Liver (tissue), 8 donors: ENCODE measurements at regions not wholly inside any gene's neighbourhood (a gene's known extent, or its start where the extent isn't known, plus 50 kb on each side); places are given as distances from the start of the nearest gene placed in this dataset.

ENCODE experiments used
- DNase-seq: peaks from one replicate; pipeline ENCODE4 v3.0.0-alpha.2; 2017; ENCODE audit warnings: low spot score
- H3K27ac ChIP-seq, 2 donors: one replicate each; pipeline ENCODE4 v1.7.0; 2013; ENCODE audit warnings: inconsistent platforms in 2 of 2, low read length in 2 of 2, control low read depth in 1 of 2, low read depth in 1 of 2, mild to moderate bottlenecking in 1 of 2
- H3K27me3 ChIP-seq, 4 donors: one replicate each; pipeline versions ENCODE4 v1.6.1 to v1.7.0; 2013; ENCODE audit warnings: low read length in 3 of 4, inconsistent platforms in 1 of 4, mild to moderate bottlenecking in 1 of 4, moderate library complexity in 1 of 4; ENCODE audit not compliant: control insufficient read depth in 4 of 4, insufficient read depth in 4 of 4
- H3K36me3 ChIP-seq, 4 donors: one replicate each; pipeline versions ENCODE4 v1.6.1 to v1.7.0; 2013; ENCODE audit warnings: low read length in 3 of 4, mild to moderate bottlenecking in 3 of 4, low read depth in 1 of 4, moderate library complexity in 1 of 4; ENCODE audit not compliant: control insufficient read depth in 4 of 4, insufficient read depth in 3 of 4
- H3K4me1 ChIP-seq, 4 donors: one replicate each; pipeline versions ENCODE4 v1.6.1 to v1.7.0; 2013; ENCODE audit warnings: low read length in 3 of 4, mild to moderate bottlenecking in 3 of 4, moderate library complexity in 1 of 4; ENCODE audit not compliant: control insufficient read depth in 4 of 4, insufficient read depth in 4 of 4
- H3K4me3 ChIP-seq, 3 donors: one replicate each; pipeline versions ENCODE4 v1.6.1 to v1.7.0; 2013; ENCODE audit warnings: low read length in 3 of 3, control low read depth in 1 of 3, low read depth in 1 of 3, mild to moderate bottlenecking in 1 of 3
- H3K9ac ChIP-seq, 2 donors: one replicate each; pipeline ENCODE4 v1.7.0; 2013; ENCODE audit warnings: low read length in 2 of 2, mild to moderate bottlenecking in 2 of 2, moderate library complexity in 2 of 2, control low read depth in 1 of 2, low read depth in 1 of 2
- H3K9me3 ChIP-seq, 4 donors: one replicate each; pipeline versions ENCODE4 v1.6.1 to v1.7.0; 2013; ENCODE audit warnings: low read length in 3 of 4; ENCODE audit not compliant: control insufficient read depth in 4 of 4
- EGR1 ChIP-seq, 2 donors: IDR thresholded peaks; 2 replicates each; pipeline ENCODE4 v1.6.1; 2016 to 2018; ENCODE audit warnings: antibody characterized with exemption in 2 of 2, low read depth in 2 of 2
- FOXA1 ChIP-seq: IDR thresholded peaks from 2 replicates; pipeline ENCODE4 v1.6.1; 2016; ENCODE audit warnings: antibody characterized with exemption
- FOXA2 ChIP-seq: IDR thresholded peaks from 2 replicates; pipeline ENCODE4 v1.6.1; 2016; ENCODE audit warnings: antibody characterized with exemption
- GABPA ChIP-seq, 2 donors: IDR thresholded peaks in 1 of 2; conservative IDR thresholded peaks in 1 of 2; 2 replicates each; pipeline ENCODE4 v1.6.1; 2016; ENCODE audit warnings: antibody characterized with exemption in 2 of 2, mild to moderate bottlenecking in 1 of 2, moderate library complexity in 1 of 2
- HNF4A ChIP-seq, 2 donors: conservative IDR thresholded peaks; 2 replicates each; pipeline ENCODE4 v1.6.1; 2016; ENCODE audit warnings: antibody characterized with exemption in 2 of 2, mild to moderate bottlenecking in 2 of 2
- HNF4G ChIP-seq: IDR thresholded peaks from 2 replicates; pipeline ENCODE4 v1.6.1; 2016; ENCODE audit warnings: antibody characterized with exemption
- JUND ChIP-seq, 2 donors: IDR thresholded peaks; 2 replicates each; pipeline ENCODE4 v1.6.1; 2016; ENCODE audit warnings: antibody characterized with exemption in 2 of 2
- NR2F2 ChIP-seq: IDR thresholded peaks from 2 replicates; pipeline ENCODE4 v1.6.1; 2016; ENCODE audit warnings: antibody characterized with exemption
- RAD21 ChIP-seq, 2 donors: IDR thresholded peaks; 2 replicates each; pipeline ENCODE4 v1.6.1; 2016; ENCODE audit warnings: antibody characterized with exemption in 2 of 2, mild to moderate bottlenecking in 2 of 2
- RXRA ChIP-seq, 2 donors: IDR thresholded peaks; 2 replicates each; pipeline ENCODE4 v1.6.1; 2017 to 2018; ENCODE audit warnings: antibody characterized with exemption in 2 of 2, mild to moderate bottlenecking in 1 of 2
- SP1 ChIP-seq: IDR thresholded peaks from 2 replicates; pipeline ENCODE4 v1.6.1; 2018; ENCODE audit warnings: antibody characterized with exemption, mild to moderate bottlenecking
- TAF1 ChIP-seq: conservative IDR thresholded peaks from 2 replicates; pipeline ENCODE4 v1.6.1; 2016; ENCODE audit warnings: antibody characterized with exemption, mild to moderate bottlenecking
- YY1 ChIP-seq: IDR thresholded peaks from 2 replicates; pipeline ENCODE4 v1.6.1; 2016; ENCODE audit warnings: antibody characterized with exemption, mild to moderate bottlenecking
- WGBS: extraction: QIAGEN DNeasy Blood & Tissue Kit; methylation state at CpG from one replicate; pipeline ENCODE4 v1.1.7; 2013; 5-methylcytosine and 5-hydroxymethylcytosine counted together
- TF ChIP-seq, protein P1 (sequence below): IDR thresholded peaks from 2 replicates; pipeline ENCODE4 v1.6.1; 2016; ENCODE audit warnings: antibody characterized with exemption
- TF ChIP-seq, protein P2 (sequence below): IDR thresholded peaks from 2 replicates; pipeline ENCODE4 v1.6.1; 2016; ENCODE audit warnings: antibody characterized with exemption
- TF ChIP-seq, protein P3 (sequence below): IDR thresholded peaks from 2 replicates; pipeline ENCODE4 v1.6.1; 2016; ENCODE audit warnings: antibody characterized with exemption, mild to moderate bottlenecking
- TF ChIP-seq, protein P4 (sequence below): fragments of 150-350 bp; IDR thresholded peaks from 2 replicates; pipeline ENCODE4 v1.5.1; 2017; ENCODE audit warnings: improper control_type of control experiment, low read depth, low read length; ENCODE audit not compliant: missing input control
- TF ChIP-seq, protein P5 (sequence below): IDR thresholded peaks from 2 replicates; pipeline ENCODE4 v1.6.1; 2016; ENCODE audit warnings: antibody characterized with exemption
- donor health status: healthy.
- donor health status: healthy.
- donor health status: healthy.
- donor health status: healthy.
- donor health status: healthy.

DNA sequence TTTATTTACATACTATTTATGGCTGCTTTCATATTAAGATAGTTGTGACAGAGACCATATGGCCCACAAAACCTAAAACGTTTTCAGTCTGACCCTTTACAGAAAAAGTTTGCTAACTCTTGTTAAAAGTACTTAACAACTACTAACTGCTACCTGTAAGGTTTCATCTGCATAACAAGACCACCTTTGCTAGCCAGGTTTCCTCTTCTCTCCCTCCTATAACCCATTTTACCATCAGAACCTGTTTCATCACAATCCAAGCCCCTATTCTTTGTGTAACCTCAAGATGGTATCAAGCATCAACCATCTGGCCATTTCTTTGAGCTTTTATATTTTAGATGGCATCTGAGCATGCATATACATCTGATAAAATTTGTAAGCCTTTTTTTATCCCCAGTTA, 305.4 kb downstream of the HHIPL2 start:
- WGBS, result 52% methylated on average over 1 of the region's 1 CpG
- H3K27me3 ChIP-seq, result no peaks in the 10 kb centered on the region

DNA sequence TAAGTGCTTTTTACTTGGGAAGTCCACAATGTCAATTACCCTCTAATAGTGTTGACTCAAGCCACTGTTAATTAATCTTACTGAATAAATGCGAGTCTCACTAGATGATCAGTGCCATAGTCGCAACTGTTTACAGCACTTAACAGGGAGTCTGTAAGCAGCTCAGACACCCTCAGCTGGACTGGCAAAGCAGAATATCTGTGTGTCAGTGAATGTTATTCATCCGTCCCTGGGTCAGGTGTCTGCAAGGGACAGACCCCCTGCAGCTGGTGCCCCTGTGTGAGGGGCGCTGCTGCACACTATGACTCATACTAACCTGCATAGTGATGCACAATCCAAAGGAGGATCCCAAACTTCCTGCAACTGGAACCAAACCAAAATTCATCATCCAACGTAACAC, 306.5 kb downstream of the HHIPL2 start:
- H3K36me3 ChIP-seq, result no peaks in the 10 kb centered on the region
- H3K9me3 ChIP-seq, result no peaks in the 10 kb centered on the region
- 82% methylated on average over 5 of the region's 5 CpGs for WGBS
- no peak overlapping the region for H3K9ac ChIP-seq
- no peaks in the 10 kb centered on the region for H3K4me1 ChIP-seq
- no peak overlapping the region for H3K4me3 ChIP-seq
- no peak for TF ChIP-seq GABPA (IDR thresholded peaks at IDR 0.05 in 1 of 2, conservative IDR thresholded peaks at IDR 0.05 in 1 of 2)
- no peak for TF ChIP-seq EGR1 (IDR thresholded peaks at IDR 0.05; ENCODE audit: low read depth in 2 of 2)
- TF ChIP-seq, protein P1, sequence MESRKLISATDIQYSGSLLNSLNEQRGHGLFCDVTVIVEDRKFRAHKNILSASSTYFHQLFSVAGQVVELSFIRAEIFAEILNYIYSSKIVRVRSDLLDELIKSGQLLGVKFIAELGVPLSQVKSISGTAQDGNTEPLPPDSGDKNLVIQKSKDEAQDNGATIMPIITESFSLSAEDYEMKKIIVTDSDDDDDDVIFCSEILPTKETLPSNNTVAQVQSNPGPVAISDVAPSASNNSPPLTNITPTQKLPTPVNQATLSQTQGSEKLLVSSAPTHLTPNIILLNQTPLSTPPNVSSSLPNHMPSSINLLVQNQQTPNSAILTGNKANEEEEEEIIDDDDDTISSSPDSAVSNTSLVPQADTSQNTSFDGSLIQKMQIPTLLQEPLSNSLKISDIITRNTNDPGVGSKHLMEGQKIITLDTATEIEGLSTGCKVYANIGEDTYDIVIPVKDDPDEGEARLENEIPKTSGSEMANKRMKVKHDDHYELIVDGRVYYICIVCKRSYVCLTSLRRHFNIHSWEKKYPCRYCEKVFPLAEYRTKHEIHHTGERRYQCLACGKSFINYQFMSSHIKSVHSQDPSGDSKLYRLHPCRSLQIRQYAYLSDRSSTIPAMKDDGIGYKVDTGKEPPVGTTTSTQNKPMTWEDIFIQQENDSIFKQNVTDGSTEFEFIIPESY, result no peak
- TF ChIP-seq FOXA1, result no peak
- TF ChIP-seq, protein P2, sequence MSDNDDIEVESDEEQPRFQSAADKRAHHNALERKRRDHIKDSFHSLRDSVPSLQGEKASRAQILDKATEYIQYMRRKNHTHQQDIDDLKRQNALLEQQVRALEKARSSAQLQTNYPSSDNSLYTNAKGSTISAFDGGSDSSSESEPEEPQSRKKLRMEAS, result no peak
- TF ChIP-seq, protein P3, sequence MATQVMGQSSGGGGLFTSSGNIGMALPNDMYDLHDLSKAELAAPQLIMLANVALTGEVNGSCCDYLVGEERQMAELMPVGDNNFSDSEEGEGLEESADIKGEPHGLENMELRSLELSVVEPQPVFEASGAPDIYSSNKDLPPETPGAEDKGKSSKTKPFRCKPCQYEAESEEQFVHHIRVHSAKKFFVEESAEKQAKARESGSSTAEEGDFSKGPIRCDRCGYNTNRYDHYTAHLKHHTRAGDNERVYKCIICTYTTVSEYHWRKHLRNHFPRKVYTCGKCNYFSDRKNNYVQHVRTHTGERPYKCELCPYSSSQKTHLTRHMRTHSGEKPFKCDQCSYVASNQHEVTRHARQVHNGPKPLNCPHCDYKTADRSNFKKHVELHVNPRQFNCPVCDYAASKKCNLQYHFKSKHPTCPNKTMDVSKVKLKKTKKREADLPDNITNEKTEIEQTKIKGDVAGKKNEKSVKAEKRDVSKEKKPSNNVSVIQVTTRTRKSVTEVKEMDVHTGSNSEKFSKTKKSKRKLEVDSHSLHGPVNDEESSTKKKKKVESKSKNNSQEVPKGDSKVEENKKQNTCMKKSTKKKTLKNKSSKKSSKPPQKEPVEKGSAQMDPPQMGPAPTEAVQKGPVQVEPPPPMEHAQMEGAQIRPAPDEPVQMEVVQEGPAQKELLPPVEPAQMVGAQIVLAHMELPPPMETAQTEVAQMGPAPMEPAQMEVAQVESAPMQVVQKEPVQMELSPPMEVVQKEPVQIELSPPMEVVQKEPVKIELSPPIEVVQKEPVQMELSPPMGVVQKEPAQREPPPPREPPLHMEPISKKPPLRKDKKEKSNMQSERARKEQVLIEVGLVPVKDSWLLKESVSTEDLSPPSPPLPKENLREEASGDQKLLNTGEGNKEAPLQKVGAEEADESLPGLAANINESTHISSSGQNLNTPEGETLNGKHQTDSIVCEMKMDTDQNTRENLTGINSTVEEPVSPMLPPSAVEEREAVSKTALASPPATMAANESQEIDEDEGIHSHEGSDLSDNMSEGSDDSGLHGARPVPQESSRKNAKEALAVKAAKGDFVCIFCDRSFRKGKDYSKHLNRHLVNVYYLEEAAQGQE, result no peak
- TF ChIP-seq, protein P4, sequence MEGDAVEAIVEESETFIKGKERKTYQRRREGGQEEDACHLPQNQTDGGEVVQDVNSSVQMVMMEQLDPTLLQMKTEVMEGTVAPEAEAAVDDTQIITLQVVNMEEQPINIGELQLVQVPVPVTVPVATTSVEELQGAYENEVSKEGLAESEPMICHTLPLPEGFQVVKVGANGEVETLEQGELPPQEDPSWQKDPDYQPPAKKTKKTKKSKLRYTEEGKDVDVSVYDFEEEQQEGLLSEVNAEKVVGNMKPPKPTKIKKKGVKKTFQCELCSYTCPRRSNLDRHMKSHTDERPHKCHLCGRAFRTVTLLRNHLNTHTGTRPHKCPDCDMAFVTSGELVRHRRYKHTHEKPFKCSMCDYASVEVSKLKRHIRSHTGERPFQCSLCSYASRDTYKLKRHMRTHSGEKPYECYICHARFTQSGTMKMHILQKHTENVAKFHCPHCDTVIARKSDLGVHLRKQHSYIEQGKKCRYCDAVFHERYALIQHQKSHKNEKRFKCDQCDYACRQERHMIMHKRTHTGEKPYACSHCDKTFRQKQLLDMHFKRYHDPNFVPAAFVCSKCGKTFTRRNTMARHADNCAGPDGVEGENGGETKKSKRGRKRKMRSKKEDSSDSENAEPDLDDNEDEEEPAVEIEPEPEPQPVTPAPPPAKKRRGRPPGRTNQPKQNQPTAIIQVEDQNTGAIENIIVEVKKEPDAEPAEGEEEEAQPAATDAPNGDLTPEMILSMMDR, result no peak
- TF ChIP-seq TAF1, result no peak
- no peak for TF ChIP-seq HNF4G
- no peak for TF ChIP-seq YY1
- no peak for TF ChIP-seq FOXA2
- no peak for TF ChIP-seq RAD21 (IDR thresholded peaks at IDR 0.05)
- TF ChIP-seq, protein P5, sequence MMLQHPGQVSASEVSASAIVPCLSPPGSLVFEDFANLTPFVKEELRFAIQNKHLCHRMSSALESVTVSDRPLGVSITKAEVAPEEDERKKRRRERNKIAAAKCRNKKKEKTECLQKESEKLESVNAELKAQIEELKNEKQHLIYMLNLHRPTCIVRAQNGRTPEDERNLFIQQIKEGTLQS, result no peak
- no peak for TF ChIP-seq SP1
- no peak for TF ChIP-seq HNF4A (conservative IDR thresholded peaks at IDR 0.05)
- TF ChIP-seq RXRA (IDR thresholded peaks at IDR 0.05), result no peak
- TF ChIP-seq NR2F2, result no peak
- no peak for TF ChIP-seq JUND (IDR thresholded peaks at IDR 0.05)
- no peak overlapping the region for H3K27ac ChIP-seq
- DNase-seq, result no peak
- no peaks in the 10 kb centered on the region for H3K27me3 ChIP-seq

More for the DNA sequence above, 305.4 kb downstream of the HHIPL2 start:
- no peaks in the 10 kb centered on the region for H3K4me1 ChIP-seq
- no peaks in the 10 kb centered on the region for H3K9me3 ChIP-seq
- H3K9ac ChIP-seq, result no peak overlapping the region
- H3K36me3 ChIP-seq, result no peaks in the 10 kb centered on the region
- no peak for DNase-seq
- TF ChIP-seq, protein P5, result no peak
- TF ChIP-seq HNF4A (conservative IDR thresholded peaks at IDR 0.05), result no peak
- no peak overlapping the region for H3K4me3 ChIP-seq
- H3K27ac ChIP-seq, result no peak overlapping the region
